ENCODE measurements at regions not wholly inside any gene's neighbourhood (a gene's known extent, or its start where the extent isn't known, plus 50 kb on each side); places are given as distances from the start of the nearest gene placed in this dataset.

- TF ChIP-seq EZH2phosphoT487 (IDR thresholded peaks at IDR 0.05; ENCODE audit: insufficient read depth, low read depth) (no peak), EZH2 (IDR thresholded peaks at IDR 0.05; ENCODE audit: insufficient read depth, poor library complexity, severe bottlenecking) (no peak)
Measured at GRCh38 chr14:36420149-36420687, 99.8 kb upstream of the MBIP start.
